Common myeloid progenitor, CD34-positive (primary cell): ENCODE measurements at regions not wholly inside any gene's neighbourhood (a gene's known extent, or its start where the extent isn't known, plus 50 kb on each side); places are given as distances from the start of the nearest gene placed in this dataset.

Experiments used
- CTCF ChIA-PET: fragments of 350-600 bp; sonication (Branson Sonifier 250); formaldehyde crosslinking; loops from one replicate; lab custom pipeline; 2021; ENCODE audit warnings: antibody characterized with exemption; lab: Charles Lee
- POLR2A ChIA-PET: fragments of 350-600 bp; sonication (Branson Sonifier 250); formaldehyde crosslinking; loops from one replicate; lab custom pipeline; 2021; ENCODE audit warnings: antibody characterized with exemption; lab: Charles Lee
- DNase-seq, 3 donors: peaks; one replicate each; pipeline versions ENCODE4 v3.0.0 to v3.0.0-alpha.2; 2013
- H3K27ac ChIP-seq, 2 experiments: 1 replicate in 1 of 2; 2 replicates in 1 of 2; pipeline ENCODE4 v1.7.0; 2013; ENCODE audit warnings: inconsistent platforms in 2 of 2, low read length in 2 of 2, mild to moderate bottlenecking in 2 of 2, low read depth in 1 of 2, moderate library complexity in 1 of 2; ENCODE audit not compliant: severe bottlenecking in 2 of 2, insufficient read depth in 1 of 2, poor library complexity in 1 of 2
- H3K27me3 ChIP-seq, 5 experiments: replicated peaks in 2 of 5; 1 replicate in 3 of 5; 2 replicates in 2 of 5; pipeline versions ENCODE4 v1.6.1 to v1.7.0; 2013; ENCODE audit warnings: low read length in 4 of 5, mild to moderate bottlenecking in 2 of 5, moderate library complexity in 2 of 5, inconsistent platforms in 1 of 5; ENCODE audit not compliant: insufficient read depth in 5 of 5, control insufficient read depth in 4 of 5
- H3K36me3 ChIP-seq, 4 experiments: 1 replicate in 2 of 4; 2 replicates in 2 of 4; pipeline versions ENCODE4 v1.6.1 to v1.7.0; 2013; ENCODE audit warnings: low read length in 3 of 4, control low read depth in 1 of 4, mild to moderate bottlenecking in 1 of 4; ENCODE audit not compliant: control insufficient read depth in 4 of 4, insufficient read depth in 4 of 4
- H3K4me1 ChIP-seq, 4 experiments: 1 replicate in 3 of 4; 2 replicates in 1 of 4; pipeline versions ENCODE4 v1.6.1 to v1.7.1; 2013; ENCODE audit warnings: low read length in 3 of 4, mild to moderate bottlenecking in 3 of 4, control low read depth in 1 of 4, inconsistent platforms in 1 of 4, moderate library complexity in 1 of 4; ENCODE audit not compliant: control insufficient read depth in 4 of 4, insufficient read depth in 4 of 4; ENCODE audit errors: control extremely low read depth in 1 of 4
- H3K4me3 ChIP-seq, 7 experiments: 1 replicate in 4 of 7; 2 replicates in 3 of 7; pipeline versions ENCODE4 v1.5.1 to v1.7.0; 2013; ENCODE audit warnings: mild to moderate bottlenecking in 7 of 7, low read length in 6 of 7, moderate library complexity in 6 of 7, inconsistent platforms in 2 of 7, low read depth in 2 of 7, control low read depth in 1 of 7; ENCODE audit not compliant: insufficient read depth in 4 of 7, control insufficient read depth in 1 of 7; ENCODE audit errors: extremely low read depth in 1 of 7
- H3K9me3 ChIP-seq, 5 experiments: 1 replicate in 4 of 5; 2 replicates in 1 of 5; pipeline versions ENCODE4 v1.6.1 to v1.7.1; 2013; ENCODE audit warnings: low read length in 4 of 5, mild to moderate bottlenecking in 2 of 5, inconsistent platforms in 1 of 5, low read depth in 1 of 5, moderate library complexity in 1 of 5; ENCODE audit not compliant: control insufficient read depth in 4 of 5, insufficient read depth in 2 of 5; ENCODE audit errors: control extremely low read depth in 1 of 5
- WGBS: methylation state at CpG from one replicate; pipeline ENCODE4 v1.1.5; 2013; ENCODE audit not compliant: insufficient coverage; 5-methylcytosine and 5-hydroxymethylcytosine counted together

- peaks cover 0 to 2% (median 0%) of the 10 kb centered on the region in 5 experiments for H3K27me3 ChIP-seq
- no peaks in the 10 kb centered on the region for H3K36me3 ChIP-seq
- no peaks in the 10 kb centered on the region for H3K4me1 ChIP-seq
- POLR2A ChIA-PET: no interaction called here
- H3K9me3 ChIP-seq: no peaks in the 10 kb centered on the region
- no peak for DNase-seq
- CTCF ChIA-PET: interaction anchor here (0.8 to 1.9 kb wide), 4 partner anchors 8 to 56 kb away, joined by 3 to 7 read pairs (median 3); no protein-coding TSS in a partner anchor
- no peak overlapping the region for H3K27ac ChIP-seq
- WGBS: 57% methylated on average over 4 of the region's 4 CpGs
- H3K4me3 ChIP-seq: no peak overlapping the region
Measured at GRCh38 chr2:26530696-26531095, 52.8 kb upstream of the OTOF start.

GRCh38 chr2:26530240-26530540, 52.3 kb upstream of the OTOF start:
- H3K36me3 ChIP-seq: no peaks in the 10 kb centered on the region
- H3K4me3 ChIP-seq: no peak overlapping the region
- H3K27ac ChIP-seq: no peak overlapping the region
- H3K9me3 ChIP-seq: no peaks in the 10 kb centered on the region
- ChIA-PET CTCF (interaction anchor here (1.9 kb wide), 1 partner anchor 9 kb away, joined by 7 read pairs; no protein-coding TSS in a partner anchor), POLR2A (no interaction called here)
- WGBS: 100% methylated on average over 7 of the region's 10 CpGs
- no peak for DNase-seq
- H3K4me1 ChIP-seq: no peaks in the 10 kb centered on the region
- H3K27me3 ChIP-seq: peaks cover 0 to 2% (median 0%) of the 10 kb centered on the region in 5 experiments

GRCh38 chr2:26529406-26530239, 51.7 kb upstream of the OTOF start:
- no peak for DNase-seq
- Histone ChIP-seq H3K9me3 (no peaks in the 10 kb centered on the region), H3K27me3 (peaks cover 0 to 2% (median 0%) of the 10 kb centered on the region in 5 experiments), H3K4me1 (no peaks in the 10 kb centered on the region), H3K4me3 (no peak overlapping the region), H3K36me3 (no peaks in the 10 kb centered on the region), H3K27ac (no peak overlapping the region)
- WGBS: 95% methylated on average over 14 of the region's 20 CpGs
- CTCF ChIA-PET: interaction anchor here (1.9 kb wide), 1 partner anchor 9 kb away, joined by 7 read pairs; no protein-coding TSS in a partner anchor
- POLR2A ChIA-PET: no interaction called here

GRCh38 chr2:26528836-26529235, 50.9 kb upstream of the OTOF start:
- WGBS: 100% methylated on average over 1 of the region's 3 CpGs
- Histone ChIP-seq H3K36me3 (no peaks in the 10 kb centered on the region), H3K4me1 (no peaks in the 10 kb centered on the region), H3K27ac (no peak overlapping the region), H3K4me3 (no peak overlapping the region), H3K9me3 (no peaks in the 10 kb centered on the region), H3K27me3 (peaks cover 0 to 2% (median 0%) of the 10 kb centered on the region in 5 experiments)
- ChIA-PET POLR2A (no interaction called here), CTCF (no interaction called here)
- no peak for DNase-seq

GRCh38 chr2:26527726-26528585, 50.0 kb upstream of the OTOF start:
- Histone ChIP-seq H3K4me1 (peaks cover 0 to 2% (median 0%) of the 10 kb centered on the region in 4 experiments), H3K27ac (no peak overlapping the region), H3K36me3 (no peaks in the 10 kb centered on the region), H3K27me3 (peaks cover 0 to 2% (median 0%) of the 10 kb centered on the region in 5 experiments), H3K4me3 (no peak overlapping the region), H3K9me3 (no peaks in the 10 kb centered on the region)
- no peak for DNase-seq
- CTCF ChIA-PET: no interaction called here
- POLR2A ChIA-PET: interaction anchor here (0.5 kb wide), 1 partner anchor 66 kb away, joined by 4 read pairs; no protein-coding TSS in a partner anchor
- 100% methylated on average over 8 of the region's 11 CpGs for WGBS
